DOHH2 (cell line): ENCODE measurements at regions not wholly inside any gene's neighbourhood (a gene's known extent, or its start where the extent isn't known, plus 50 kb on each side); places are given as distances from the start of the nearest gene placed in this dataset.

Experiments used
- H3F3A ChIP-seq: fragments of 200-600 bp; sonication (generic), shearing (Covaris generic); 2 replicates; pipeline ENCODE4 v1.6.0; 2016; ENCODE audit warnings: antibody characterized with exemption, mild to moderate bottlenecking; ENCODE audit not compliant: control insufficient read depth, insufficient read depth
- H3K27ac ChIP-seq: fragments of 200-600 bp; sonication (generic); 2 replicates; pipeline ENCODE4 v1.5.1; 2014; ENCODE audit warnings: low read depth, mild to moderate bottlenecking, low read length, moderate library complexity
- H3K27me3 ChIP-seq: fragments of 200-600 bp; sonication (generic); 2 replicates; pipeline ENCODE4 v1.6.1; 2014; ENCODE audit warnings: mild to moderate bottlenecking, low read length, mixed read lengths; ENCODE audit not compliant: control insufficient read depth
- H3K36me3 ChIP-seq: fragments of 200-600 bp; sonication (generic); 2 replicates; pipeline ENCODE4 v1.6.1; 2014; ENCODE audit warnings: mild to moderate bottlenecking, low read length, moderate library complexity, mixed read lengths; ENCODE audit not compliant: control insufficient read depth
- H3K4me1 ChIP-seq: fragments of 200-600 bp; sonication (generic); 2 replicates; pipeline ENCODE4 v1.6.1; 2014; ENCODE audit warnings: mild to moderate bottlenecking, low read length, mixed read lengths; ENCODE audit not compliant: control insufficient read depth
- H3K4me2 ChIP-seq: fragments of 200-600 bp; sonication (generic); 2 replicates; pipeline ENCODE4 v1.6.0; 2014; ENCODE audit warnings: mild to moderate bottlenecking, low read length, moderate library complexity
- H3K4me3 ChIP-seq: fragments of 200-600 bp; sonication (generic); 2 replicates; pipeline ENCODE4 v1.5.1; 2014; ENCODE audit warnings: mild to moderate bottlenecking, low read length, mixed read lengths
- H3K79me2 ChIP-seq: fragments of 200-600 bp; sonication (generic); 2 replicates; pipeline ENCODE4 v1.6.1; 2014; ENCODE audit warnings: mild to moderate bottlenecking, low read length, mixed read lengths; ENCODE audit not compliant: control insufficient read depth
- H3K9me2 ChIP-seq: fragments of 200-600 bp; sonication (generic); replicated peaks from 2 replicates; pipeline ENCODE4 v1.6.1; 2014; ENCODE audit warnings: mild to moderate bottlenecking, low read length, mixed read lengths; ENCODE audit not compliant: control insufficient read depth
- H3K9me3 ChIP-seq: fragments of 200-600 bp; sonication (generic); 2 replicates; pipeline ENCODE4 v1.6.1; 2014; ENCODE audit warnings: antibody characterized with exemption, low read length, mixed read lengths; ENCODE audit not compliant: control insufficient read depth, insufficient read depth
- H4K20me1 ChIP-seq: fragments of 200-600 bp; sonication (generic); 2 replicates; pipeline ENCODE4 v1.6.0; 2014; ENCODE audit warnings: low read depth, mild to moderate bottlenecking, antibody characterized with exemption, low read length, moderate library complexity; ENCODE audit not compliant: control insufficient read depth, insufficient read depth
- EZH2phosphoT487 ChIP-seq: fragments of 200-600 bp; sonication (generic); IDR thresholded peaks from 2 replicates; pipeline ENCODE4 v1.6.1; 2017; ENCODE audit warnings: borderline replicate concordance, mild to moderate bottlenecking, antibody characterized with exemption, low read length, moderate library complexity, mixed read lengths
- TF ChIP-seq, protein P1 (sequence below): fragments of 200-600 bp; sonication (generic); IDR thresholded peaks from one replicate; pipeline ENCODE4 v1.5.1; 2014; ENCODE audit warnings: antibody characterized with exemption, mild to moderate bottlenecking, low read depth, low read length; ENCODE audit not compliant: poor library complexity, severe bottlenecking

DNA sequence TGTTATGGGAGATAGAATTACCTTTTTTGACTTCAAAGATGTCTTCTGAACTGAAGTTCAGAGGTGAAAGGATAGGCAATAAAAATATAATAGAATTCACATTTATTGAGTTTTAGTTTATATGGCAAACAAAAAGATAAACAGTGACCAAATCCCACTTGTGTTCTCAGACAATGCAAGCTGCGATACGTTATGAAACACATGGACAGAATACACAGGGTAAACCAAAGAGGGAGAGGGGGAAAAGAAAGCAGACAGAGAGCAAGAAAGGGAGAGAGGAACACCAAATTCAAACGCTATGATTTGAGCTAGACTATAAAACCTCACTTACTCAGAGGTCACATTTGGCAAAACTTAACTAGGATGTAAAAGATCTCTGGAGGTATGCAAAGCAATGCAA, 238.2 kb upstream of the FLRT2 start:
- Histone ChIP-seq H4K20me1 (no peaks in the 10 kb centered on the region), H3K9me2 (no peaks in the 10 kb centered on the region), H3K36me3 (no peaks in the 10 kb centered on the region), H3K79me2 (no peaks in the 10 kb centered on the region), H3K4me1 (no peaks in the 10 kb centered on the region), H3K4me2 (no peak overlapping the region), H3K27ac (no peak overlapping the region), H3F3A (no peaks in the 10 kb centered on the region), H3K9me3 (no peaks in the 10 kb centered on the region), H3K4me3 (no peak overlapping the region), H3K27me3 (no peaks in the 10 kb centered on the region)
- no peak for TF ChIP-seq EZH2phosphoT487
- TF ChIP-seq, protein P1, sequence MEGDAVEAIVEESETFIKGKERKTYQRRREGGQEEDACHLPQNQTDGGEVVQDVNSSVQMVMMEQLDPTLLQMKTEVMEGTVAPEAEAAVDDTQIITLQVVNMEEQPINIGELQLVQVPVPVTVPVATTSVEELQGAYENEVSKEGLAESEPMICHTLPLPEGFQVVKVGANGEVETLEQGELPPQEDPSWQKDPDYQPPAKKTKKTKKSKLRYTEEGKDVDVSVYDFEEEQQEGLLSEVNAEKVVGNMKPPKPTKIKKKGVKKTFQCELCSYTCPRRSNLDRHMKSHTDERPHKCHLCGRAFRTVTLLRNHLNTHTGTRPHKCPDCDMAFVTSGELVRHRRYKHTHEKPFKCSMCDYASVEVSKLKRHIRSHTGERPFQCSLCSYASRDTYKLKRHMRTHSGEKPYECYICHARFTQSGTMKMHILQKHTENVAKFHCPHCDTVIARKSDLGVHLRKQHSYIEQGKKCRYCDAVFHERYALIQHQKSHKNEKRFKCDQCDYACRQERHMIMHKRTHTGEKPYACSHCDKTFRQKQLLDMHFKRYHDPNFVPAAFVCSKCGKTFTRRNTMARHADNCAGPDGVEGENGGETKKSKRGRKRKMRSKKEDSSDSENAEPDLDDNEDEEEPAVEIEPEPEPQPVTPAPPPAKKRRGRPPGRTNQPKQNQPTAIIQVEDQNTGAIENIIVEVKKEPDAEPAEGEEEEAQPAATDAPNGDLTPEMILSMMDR = no peak

DNA sequence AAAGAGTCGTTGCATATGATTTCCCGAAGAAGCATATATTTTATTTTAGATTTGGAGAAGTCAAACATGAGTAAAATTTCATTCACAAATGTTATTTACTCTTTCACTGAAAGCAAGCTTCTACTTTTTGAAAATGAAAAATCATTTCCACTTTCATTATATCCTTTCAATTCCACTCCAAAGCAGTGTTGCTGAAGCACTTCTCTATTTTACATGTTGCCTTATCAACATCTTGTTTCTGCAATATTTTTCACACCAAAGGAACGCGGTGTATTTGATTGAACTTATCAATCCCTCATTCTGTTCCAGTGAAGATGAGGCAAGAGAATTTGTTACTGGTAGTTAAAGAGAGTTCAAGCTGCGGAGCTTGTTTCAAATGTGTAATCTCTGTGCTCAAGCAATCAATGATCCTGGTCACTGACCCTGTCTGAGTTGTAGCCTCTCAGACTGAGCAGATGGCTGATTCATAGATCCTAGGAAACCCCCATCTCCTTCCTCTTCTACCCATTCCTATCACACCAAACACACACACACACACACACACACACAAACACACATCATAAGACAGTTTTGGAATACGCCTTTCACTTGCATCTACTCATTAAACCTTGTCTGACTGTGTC, 236.2 kb upstream of the FLRT2 start:
- H4K20me1 ChIP-seq = no peaks in the 10 kb centered on the region
- H3K36me3 ChIP-seq = no peaks in the 10 kb centered on the region
- no peaks in the 10 kb centered on the region for H3K79me2 ChIP-seq
- TF ChIP-seq EZH2phosphoT487 = no peak
- TF ChIP-seq, protein P1 = no peak
- H3K4me2 ChIP-seq = no peak overlapping the region
- no peaks in the 10 kb centered on the region for H3K4me1 ChIP-seq
- no peak overlapping the region for H3K4me3 ChIP-seq
- no peaks in the 10 kb centered on the region for H3F3A ChIP-seq
- H3K9me2 ChIP-seq = no peaks in the 10 kb centered on the region
- no peak overlapping the region for H3K27ac ChIP-seq
- H3K27me3 ChIP-seq = no peaks in the 10 kb centered on the region
- H3K9me3 ChIP-seq = no peaks in the 10 kb centered on the region

DNA sequence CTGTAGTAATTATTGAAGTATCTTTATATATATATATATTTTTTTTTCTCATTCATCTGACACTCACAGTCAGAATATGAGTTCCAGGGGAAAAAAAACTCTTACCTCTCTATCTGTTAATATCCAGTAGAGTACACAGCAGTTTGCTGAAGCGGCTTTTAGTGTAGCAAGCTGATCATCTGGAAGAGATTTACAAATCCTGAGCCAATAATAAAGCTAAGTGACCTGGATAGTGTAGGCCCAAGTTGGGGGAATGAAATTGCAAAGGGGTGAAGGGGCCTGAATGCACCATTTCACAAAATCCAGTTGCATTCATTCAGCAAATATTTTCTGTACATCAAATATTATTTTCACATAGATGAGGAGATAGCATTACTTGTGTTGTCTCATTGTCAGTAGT, 234.6 kb upstream of the FLRT2 start:
- no peaks in the 10 kb centered on the region for H3K27me3 ChIP-seq

More for the DNA sequence above, 234.6 kb upstream of the FLRT2 start:
- no peak overlapping the region for H3K4me3 ChIP-seq
- H3K9me2 ChIP-seq = no peaks in the 10 kb centered on the region
- no peak for TF ChIP-seq EZH2phosphoT487
- TF ChIP-seq, protein P1 = no peak
- H3K36me3 ChIP-seq = no peaks in the 10 kb centered on the region
- H3K9me3 ChIP-seq = no peaks in the 10 kb centered on the region
- no peaks in the 10 kb centered on the region for H4K20me1 ChIP-seq
- no peaks in the 10 kb centered on the region for H3F3A ChIP-seq
- H3K4me2 ChIP-seq = no peak overlapping the region
- H3K4me1 ChIP-seq = no peaks in the 10 kb centered on the region
- no peak overlapping the region for H3K27ac ChIP-seq
- H3K79me2 ChIP-seq = no peaks in the 10 kb centered on the region
